Transverse colon (tissue), 4 donors: ENCODE measurements at regions not wholly inside any gene's neighbourhood (a gene's known extent, or its start where the extent isn't known, plus 50 kb on each side); places are given as distances from the start of the nearest gene placed in this dataset.

Source experiments
- DNase-seq: peaks from one replicate; pipeline ENCODE4 v3.0.0-alpha.2; 2019
- H3K27ac ChIP-seq, 4 donors: fragments of 200-600 bp; sonication (generic); 2 replicates each; pipeline ENCODE4 v1.5.1; 2016 to 2018; ENCODE audit warnings: inconsistent platforms in 4 of 4
- H3K27me3 ChIP-seq: fragments of 200-600 bp; sonication (generic); 2 replicates; pipeline ENCODE4 v1.5.1; 2017; ENCODE audit warnings: inconsistent platforms
- H3K36me3 ChIP-seq, 4 donors: fragments of 200-600 bp; sonication (generic); 2 replicates each; pipeline ENCODE4 v1.5.1; 2017 to 2019; ENCODE audit warnings: inconsistent platforms in 4 of 4
- H3K4me1 ChIP-seq, 4 donors: fragments of 200-600 bp; sonication (generic); 2 replicates each; pipeline ENCODE4 v1.5.1; 2017 to 2020; ENCODE audit warnings: inconsistent platforms in 4 of 4
- H3K4me3 ChIP-seq, 4 donors: fragments of 200-600 bp; sonication (generic); 1 replicate in 1 of 4; 2 replicates in 3 of 4; pipeline versions ENCODE4 v1.5.1 to v1.6.1; 2017 to 2019; ENCODE audit warnings: inconsistent platforms in 4 of 4
- H3K9me3 ChIP-seq, 2 donors: fragments of 200-600 bp; sonication (generic); 2 replicates each; pipeline ENCODE4 v1.5.1; 2017 to 2019; ENCODE audit warnings: inconsistent platforms in 2 of 2
- EP300 ChIP-seq: sonication (generic); formaldehyde crosslinking; IDR thresholded peaks from one replicate; pipeline ENCODE4 v1.6.1; 2017; ENCODE audit warnings: antibody characterized with exemption, low read depth
- POLR2A ChIP-seq: fragments of 450-650 bp; IDR thresholded peaks from one replicate; pipeline ENCODE4 v1.6.1; 2016; ENCODE audit warnings: antibody characterized with exemption, mild to moderate bottlenecking, moderate library complexity
- POLR2AphosphoS5 ChIP-seq, 3 donors: sonication (generic); formaldehyde crosslinking; IDR thresholded peaks; one replicate each; pipeline ENCODE4 v1.6.1; 2016; ENCODE audit warnings: antibody characterized with exemption in 3 of 3
- WGBS, 2 donors: methylation state at CpG; one replicate each; pipeline ENCODE4 v1.1.5; 2018; ENCODE audit warnings: low coverage in 1 of 2; 5-methylcytosine and 5-hydroxymethylcytosine counted together
- in situ Hi-C, 4 donors: fragments of 200-750 bp; cut with MboI; loops; one replicate each; pipeline versions ENCODE4 v1.15.0 to v1.15.1; 2017; ENCODE audit warnings: low sequenced_read_pairs in 3 of 4, low pct_ligation_motif_present in 1 of 4, low pct_unique_long_range_greater_than_20kb in 1 of 4
- intact Hi-C: fragments of 100-400 bp; cut with DNase I; formaldehyde crosslinking; loops from one replicate; pipeline ENCODE4 v1.15.1; 2023; ENCODE audit warnings: low total_unique reads
- TF ChIP-seq, protein P1 (sequence below), 5 experiments: fragments of 200-600 bp in 3 of 5; fragments of 450-650 bp in 2 of 5; sonication (generic) in 3 of 5; IDR thresholded peaks; 1 replicate in 2 of 5; 2 replicates in 3 of 5; pipeline ENCODE4 v1.5.1; 2016 to 2017; ENCODE audit warnings: antibody characterized with exemption in 5 of 5, inconsistent platforms in 3 of 5, mild to moderate bottlenecking in 2 of 5, moderate library complexity in 1 of 5

DNA sequence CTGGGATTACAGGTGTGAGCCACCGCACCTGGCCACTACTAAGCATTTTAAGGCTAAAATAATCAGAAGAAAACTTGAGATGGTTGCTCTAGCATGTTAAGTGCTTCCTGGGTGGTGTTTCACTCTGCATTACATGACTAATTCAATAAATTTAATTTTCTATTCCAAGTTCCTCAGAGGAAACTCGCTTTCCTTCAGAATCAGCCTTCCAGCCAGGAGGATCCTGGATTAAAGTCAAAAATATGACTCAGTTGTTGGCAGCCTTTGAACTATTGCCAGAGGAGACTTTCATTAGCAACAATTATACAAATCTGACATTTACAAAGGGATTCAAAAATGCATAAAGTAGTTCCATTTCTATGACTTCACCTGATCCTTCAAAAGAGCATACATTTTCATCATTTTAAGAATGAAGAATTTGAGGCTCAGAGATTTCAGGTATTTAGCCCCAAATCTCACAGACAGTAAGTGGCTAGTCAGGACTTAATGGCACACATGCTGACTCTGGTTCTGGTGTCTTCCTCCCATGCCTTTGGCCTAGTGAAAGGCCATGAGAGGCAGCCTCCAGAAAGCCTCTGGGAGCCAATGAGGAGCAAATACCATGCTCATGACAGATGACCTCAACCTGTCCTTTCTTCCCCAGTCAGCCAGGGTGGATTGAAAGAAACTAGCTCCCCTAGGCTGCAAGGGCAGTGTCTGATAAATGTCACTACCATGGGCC is 115.7 kb downstream of the MAP3K21 start:
- Histone ChIP-seq H3K4me1 (no peaks in the 10 kb centered on the region), H3K4me3 (no peak overlapping the region), H3K36me3 (no peaks in the 10 kb centered on the region), H3K27me3 (peaks cover 12% of the 10 kb centered on the region), H3K27ac (no peak overlapping the region), H3K9me3 (no peaks in the 10 kb centered on the region)
- DNase-seq, result no peak
- in situ Hi-C loops, result loop anchor here in 3 of 4 donors (25.0 kb wide), 2 partner anchors 344 to 619 kb away; no protein-coding TSS in a partner anchor
- intact Hi-C loops, result loop anchor here (5.0 kb wide), 1 partner anchor 349 kb away; no protein-coding TSS in a partner anchor
- no peak for TF ChIP-seq POLR2AphosphoS5 (IDR thresholded peaks at IDR 0.05)
- 0 to 58% methylated on average over 1 to 2 of the region's 2 CpGs for WGBS, 2 donors

DNA sequence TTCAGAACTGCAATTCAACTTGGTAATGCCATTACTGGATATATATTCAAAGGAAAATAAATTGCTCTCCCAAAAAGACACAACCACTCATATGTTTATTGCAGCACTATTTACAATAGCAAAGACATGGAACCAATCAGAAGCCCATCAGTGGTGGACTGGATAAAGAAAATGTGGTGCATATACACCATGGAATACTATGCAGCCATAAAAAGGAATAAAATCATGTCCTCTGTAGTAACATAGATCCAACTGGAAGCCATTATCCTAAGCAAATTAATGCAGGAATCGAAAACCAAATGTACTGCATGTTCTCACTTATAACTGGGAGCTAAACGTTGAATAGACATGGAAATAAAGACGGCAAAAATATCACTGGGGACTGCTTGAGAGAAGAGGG is 117.0 kb downstream of the MAP3K21 start:
- Histone ChIP-seq H3K36me3 (no peaks in the 10 kb centered on the region), H3K4me1 (no peaks in the 10 kb centered on the region), H3K9me3 (no peaks in the 10 kb centered on the region), H3K27me3 (peaks cover 8% of the 10 kb centered on the region), H3K27ac (no peak overlapping the region), H3K4me3 (no peak overlapping the region)
- WGBS, 2 donors, result 69 to 86% methylated on average over 3 of the region's 3 CpGs
- intact Hi-C loops (loop anchor here (5.0 kb wide), 1 partner anchor 348 kb away; no protein-coding TSS in a partner anchor), in situ Hi-C loops (loop anchor here in 3 of 4 donors (25.0 kb wide), 2 partner anchors 343 to 618 kb away; no protein-coding TSS in a partner anchor)
- DNase-seq, result no peak
- TF ChIP-seq EP300 (no peak), POLR2A (no peak), POLR2AphosphoS5 (IDR thresholded peaks at IDR 0.05) (no peak)

DNA sequence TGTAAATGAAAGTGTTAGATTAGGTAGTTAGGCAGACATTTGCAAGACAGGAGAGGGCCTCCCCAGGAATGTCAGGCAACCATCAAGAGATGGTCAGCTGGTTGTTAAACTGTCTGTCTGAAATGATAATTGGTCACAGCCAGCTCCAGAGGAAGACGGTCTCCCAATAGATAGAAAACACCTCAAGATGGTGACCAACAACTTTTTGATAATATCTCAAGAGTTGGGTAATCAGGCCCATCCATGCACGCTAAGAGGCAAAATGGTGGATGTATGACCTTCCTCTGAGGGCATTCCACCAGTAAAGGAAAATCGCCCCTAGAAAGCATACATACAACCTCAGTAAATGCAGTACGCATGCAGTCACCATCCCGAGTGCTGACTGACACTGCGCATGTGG is 118.2 kb downstream of the MAP3K21 start:
- Histone ChIP-seq H3K36me3 (no peaks in the 10 kb centered on the region), H3K9me3 (no peaks in the 10 kb centered on the region), H3K4me1 (no peaks in the 10 kb centered on the region), H3K27me3 (no peaks in the 10 kb centered on the region), H3K4me3 (no peak overlapping the region), H3K27ac (no peak overlapping the region)
- DNase-seq, result no peak
- no peak for TF ChIP-seq POLR2A
- no peak for TF ChIP-seq POLR2AphosphoS5 (IDR thresholded peaks at IDR 0.05)
- TF ChIP-seq EP300, result no peak
- TF ChIP-seq, protein P1, sequence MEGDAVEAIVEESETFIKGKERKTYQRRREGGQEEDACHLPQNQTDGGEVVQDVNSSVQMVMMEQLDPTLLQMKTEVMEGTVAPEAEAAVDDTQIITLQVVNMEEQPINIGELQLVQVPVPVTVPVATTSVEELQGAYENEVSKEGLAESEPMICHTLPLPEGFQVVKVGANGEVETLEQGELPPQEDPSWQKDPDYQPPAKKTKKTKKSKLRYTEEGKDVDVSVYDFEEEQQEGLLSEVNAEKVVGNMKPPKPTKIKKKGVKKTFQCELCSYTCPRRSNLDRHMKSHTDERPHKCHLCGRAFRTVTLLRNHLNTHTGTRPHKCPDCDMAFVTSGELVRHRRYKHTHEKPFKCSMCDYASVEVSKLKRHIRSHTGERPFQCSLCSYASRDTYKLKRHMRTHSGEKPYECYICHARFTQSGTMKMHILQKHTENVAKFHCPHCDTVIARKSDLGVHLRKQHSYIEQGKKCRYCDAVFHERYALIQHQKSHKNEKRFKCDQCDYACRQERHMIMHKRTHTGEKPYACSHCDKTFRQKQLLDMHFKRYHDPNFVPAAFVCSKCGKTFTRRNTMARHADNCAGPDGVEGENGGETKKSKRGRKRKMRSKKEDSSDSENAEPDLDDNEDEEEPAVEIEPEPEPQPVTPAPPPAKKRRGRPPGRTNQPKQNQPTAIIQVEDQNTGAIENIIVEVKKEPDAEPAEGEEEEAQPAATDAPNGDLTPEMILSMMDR (IDR thresholded peaks at IDR 0.05), result no peak
- intact Hi-C loops, result no loop called here
- WGBS, 2 donors, result 87 to 96% methylated on average over 4 to 6 of the region's 6 CpGs
- in situ Hi-C loops, result loop anchor here in 3 of 4 donors (25.0 kb wide), 2 partner anchors 342 to 617 kb away; no protein-coding TSS in a partner anchor

DNA sequence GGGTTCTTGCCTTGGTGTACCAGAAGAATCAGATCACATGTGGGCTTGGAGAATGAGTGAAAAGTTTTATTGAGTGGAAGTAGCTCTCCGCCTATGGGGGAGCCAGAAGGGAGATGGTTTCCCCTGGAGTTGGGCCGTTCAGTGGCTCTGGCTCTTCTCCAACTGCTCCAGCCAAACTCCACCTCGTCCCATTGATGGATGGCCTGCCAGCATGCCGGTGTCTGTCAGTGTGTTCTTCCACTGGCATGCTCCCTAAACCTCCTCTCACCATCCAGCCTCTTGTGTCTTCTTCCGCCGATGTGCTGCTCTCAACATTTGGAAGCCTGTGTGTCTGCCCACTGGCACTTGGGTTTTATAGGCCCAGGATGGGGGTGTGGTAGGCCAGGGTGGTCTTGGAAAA is 119.4 kb downstream of the MAP3K21 start:
- no peaks in the 10 kb centered on the region for H3K27me3 ChIP-seq
- no peaks in the 10 kb centered on the region for H3K4me1 ChIP-seq
- in situ Hi-C loops, result loop anchor here in 3 of 4 donors (25.0 kb wide), 2 partner anchors 340 to 615 kb away; no protein-coding TSS in a partner anchor
- WGBS, 2 donors, result 60 to 73% methylated on average over 1 to 6 of the region's 6 CpGs
- no peak overlapping the region for H3K4me3 ChIP-seq
- TF ChIP-seq POLR2AphosphoS5 (IDR thresholded peaks at IDR 0.05) (no peak), EP300 (no peak), POLR2A (no peak)
- TF ChIP-seq, protein P1 (IDR thresholded peaks at IDR 0.05), result no peak
- intact Hi-C loops, result no loop called here
- no peak for DNase-seq
- H3K9me3 ChIP-seq, result no peaks in the 10 kb centered on the region
- no peaks in the 10 kb centered on the region for H3K36me3 ChIP-seq
- no peak overlapping the region for H3K27ac ChIP-seq

DNA sequence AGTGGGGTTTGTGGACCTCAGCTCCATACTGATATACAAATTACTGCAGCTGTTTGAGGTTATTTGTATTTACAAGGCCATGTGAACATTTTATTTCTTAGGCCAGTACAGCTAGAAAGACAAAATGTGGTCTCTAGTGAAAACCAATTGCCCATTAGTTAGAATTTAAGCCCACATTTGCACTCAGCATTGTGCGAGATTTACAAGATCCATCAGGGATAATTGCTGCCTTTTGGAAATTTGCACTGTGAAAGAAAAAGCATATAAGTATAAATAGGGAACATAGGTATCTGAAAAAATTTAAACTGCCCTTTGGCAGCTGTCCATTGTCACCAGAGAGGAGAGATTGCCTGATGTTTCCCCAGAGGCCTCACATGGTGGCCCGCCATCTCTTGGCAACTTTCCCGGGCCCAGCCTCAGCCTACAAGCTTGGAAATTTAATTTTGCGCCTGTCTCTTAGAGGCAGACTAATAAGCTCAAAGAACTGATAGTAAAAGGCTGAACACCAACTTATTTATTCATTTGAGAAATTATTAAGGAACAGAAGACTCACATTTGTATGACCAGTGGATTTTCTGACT is 120.7 kb downstream of the MAP3K21 start:
- H3K4me1 ChIP-seq, result no peaks in the 10 kb centered on the region
- no peaks in the 10 kb centered on the region for H3K9me3 ChIP-seq
- no peak overlapping the region for H3K4me3 ChIP-seq
- intact Hi-C loops (no loop called here), in situ Hi-C loops (loop anchor here in 3 of 4 donors (25.0 kb wide), 2 partner anchors 339 to 614 kb away; no protein-coding TSS in a partner anchor)
- no peaks in the 10 kb centered on the region for H3K27me3 ChIP-seq
- H3K27ac ChIP-seq, result no peak overlapping the region
- no peak for TF ChIP-seq EP300
- no peak for TF ChIP-seq POLR2A
- no peak for TF ChIP-seq POLR2AphosphoS5 (IDR thresholded peaks at IDR 0.05)
- no peak for DNase-seq
- H3K36me3 ChIP-seq, result no peaks in the 10 kb centered on the region
- WGBS, 2 donors, result 75 to 83% methylated on average over 1 to 4 of the region's 4 CpGs
